ENCODE measurements at regions not wholly inside any gene's neighbourhood (a gene's known extent, or its start where the extent isn't known, plus 50 kb on each side); places are given as distances from the start of the nearest gene placed in this dataset.
A peak's percentile ranks its signal among the peaks of the same experiment; 100 is the strongest.

GRCh38 chr13:30138511-30138910, 168.8 kb downstream of the KATNAL1 start:
- Histone ChIP-seq H2AFZ (0 out of 2 replicates have a peak overlapping the region, but pooled peaks have one; percentile 38), H3F3A (replicated peaks; ENCODE audit: low read depth) (no peaks in the 10 kb centered on the region), H3K4me3 (no peak overlapping the region), H3K27me3 (ENCODE audit: insufficient read depth) (no peaks in the 10 kb centered on the region), H3K79me2 (replicated peaks; ENCODE audit: insufficient read depth) (no peaks in the 10 kb centered on the region), H3K4me1 (ENCODE audit: insufficient read depth) (no peaks in the 10 kb centered on the region), H3K9me2 (ENCODE audit: insufficient read depth) (no peaks in the 10 kb centered on the region), H3K4me2 (no peak overlapping the region), H3K36me3 (ENCODE audit: insufficient read depth) (no peaks in the 10 kb centered on the region), H4K20me1 (replicated peaks; ENCODE audit: insufficient read depth) (no peaks in the 10 kb centered on the region), H3K27ac (ENCODE audit: low read depth) (no peak overlapping the region)
- Mint-ChIP-seq H3K36me3 (ENCODE audit: low read depth) (peaks cover 5% of the 10 kb centered on the region; the same call in 2 of the 3 replicates), H3K4me3 (no peak overlapping the region), H3K9me3 (peaks cover 5% of the 10 kb centered on the region), H3K4me1 (no peaks in the 10 kb centered on the region), H3K27ac (no peak overlapping the region), H3K27me3 (ENCODE audit: insufficient read depth, low read depth, poor library complexity) (peaks cover 5% of the 10 kb centered on the region)
- ATAC-seq (no peak), DNase-seq (ENCODE audit: low spot score) (no peak)
- TF ChIP-seq ETS1 (IDR thresholded peaks at IDR 0.05) (no peak), EZH2phosphoT487 (IDR thresholded peaks at IDR 0.05; ENCODE audit: unreplicated experiment) (no peak), REST (IDR thresholded peaks at IDR 0.05; ENCODE audit: unreplicated experiment) (no peak), JUNB (IDR thresholded peaks at IDR 0.05; ENCODE audit: unreplicated experiment) (no peak), ZNF462 (CRISPR knock-in tag; IDR thresholded peaks at IDR 0.05) (no peak), EZH2 (IDR thresholded peaks at IDR 0.05; ENCODE audit: low read depth, unreplicated experiment) (no peak), NANOG (IDR thresholded peaks at IDR 0.05; ENCODE audit: borderline replicate concordance) (no peak), CTCF (conservative IDR thresholded peaks at IDR 0.05; ENCODE audit: low read depth in 2 of 2) (no peak), STAT1 (IDR thresholded peaks at IDR 0.05; ENCODE audit: unreplicated experiment) (no peak), ZNF331 (CRISPR knock-in tag; IDR thresholded peaks at IDR 0.05; ENCODE audit: low read depth) (no peak), CREB1 (CRISPR knock-in tag; IDR thresholded peaks at IDR 0.05; ENCODE audit: low read depth) (no peak), POLR2AphosphoS5 (IDR thresholded peaks at IDR 0.05; ENCODE audit: low read depth) (no peak)

Measured in GM23338 (cell line).